Activated naive CD4-positive, alpha-beta T cell treated with anti-CD3 and anti-CD28 coated beads, Interleukin-2, amount 50 U/mL, for 24 hours (primary cell): ENCODE measurements at regions not wholly inside any gene's neighbourhood (a gene's known extent, or its start where the extent isn't known, plus 50 kb on each side); places are given as distances from the start of the nearest gene placed in this dataset.
"Not testable (repeated sequence)": the region's sequence is repeated elsewhere in the genome, so short reads cannot be mapped to it uniquely, and the experiment has no call there.

Source experiments
- H3K27ac Mint-ChIP-seq: one replicate; pipeline ENCODE4 v1.8.0; 2021; ENCODE audit warnings: mild to moderate bottlenecking, mixed read lengths
- H3K27me3 Mint-ChIP-seq: one replicate; pipeline ENCODE4 v1.8.0; 2021; ENCODE audit warnings: mixed read lengths
- H3K36me3 Mint-ChIP-seq: one replicate; pipeline ENCODE4 v1.8.0; 2021; ENCODE audit warnings: mixed read lengths
- H3K4me1 Mint-ChIP-seq: one replicate; pipeline ENCODE4 v1.8.0; 2021; ENCODE audit warnings: mixed read lengths
- H3K4me3 Mint-ChIP-seq: one replicate; pipeline ENCODE4 v1.8.0; 2021; ENCODE audit warnings: mild to moderate bottlenecking, mixed read lengths
- H3K9me3 Mint-ChIP-seq: one replicate; pipeline ENCODE4 v1.8.0; 2021; ENCODE audit warnings: mixed read lengths

GRCh38 chr6:166796610-166797009, 159.7 kb downstream of the RNASET2 start:
- Mint-ChIP-seq H3K36me3 (no peaks in the 10 kb centered on the region), H3K27me3 (no peaks in the 10 kb centered on the region), H3K4me3 (no peak overlapping the region), H3K9me3 (no peaks in the 10 kb centered on the region), H3K27ac (no peak overlapping the region), H3K4me1 (no peaks in the 10 kb centered on the region)

- H3K27me3 Mint-ChIP-seq = no peaks in the 10 kb centered on the region
- no peak overlapping the region for H3K27ac Mint-ChIP-seq
- H3K4me1 Mint-ChIP-seq = no peaks in the 10 kb centered on the region
- H3K36me3 Mint-ChIP-seq = no peaks in the 10 kb centered on the region
- H3K9me3 Mint-ChIP-seq = no peaks in the 10 kb centered on the region
- H3K4me3 Mint-ChIP-seq = no peak overlapping the region
Measured at GRCh38 chr6:166795879-166796278, 160.5 kb downstream of the RNASET2 start.

GRCh38 chr6:166790808-166791207, 163.8 kb upstream of the RPS6KA2 start:
- not testable (repeated sequence) for H3K27ac Mint-ChIP-seq, H3K27me3 Mint-ChIP-seq, H3K9me3 Mint-ChIP-seq, H3K36me3 Mint-ChIP-seq, H3K4me3 Mint-ChIP-seq, H3K4me1 Mint-ChIP-seq

GRCh38 chr6:166788846-166789529, 161.9 kb upstream of the RPS6KA2 start:
- not testable (repeated sequence) for H3K27me3 Mint-ChIP-seq, H3K4me1 Mint-ChIP-seq, H3K4me3 Mint-ChIP-seq, H3K27ac Mint-ChIP-seq, H3K36me3 Mint-ChIP-seq, H3K9me3 Mint-ChIP-seq

GRCh38 chr6:166786704-166787293, 159.7 kb upstream of the RPS6KA2 start:
- Mint-ChIP-seq H3K36me3 (no peaks in the 10 kb centered on the region), H3K27me3 (no peaks in the 10 kb centered on the region), H3K4me1 (no peaks in the 10 kb centered on the region), H3K27ac (no peak overlapping the region), H3K9me3 (no peaks in the 10 kb centered on the region), H3K4me3 (no peak overlapping the region)

GRCh38 chr6:166785131-166785530, 158.1 kb upstream of the RPS6KA2 start:
- Mint-ChIP-seq H3K27me3 (no peaks in the 10 kb centered on the region), H3K4me1 (no peaks in the 10 kb centered on the region), H3K36me3 (no peaks in the 10 kb centered on the region), H3K4me3 (no peak overlapping the region), H3K27ac (no peak overlapping the region), H3K9me3 (no peaks in the 10 kb centered on the region)

GRCh38 chr6:166784691-166785090, 157.6 kb upstream of the RPS6KA2 start:
- H3K9me3 Mint-ChIP-seq = no peaks in the 10 kb centered on the region
- H3K4me3 Mint-ChIP-seq = no peak overlapping the region
- no peaks in the 10 kb centered on the region for H3K36me3 Mint-ChIP-seq
- no peak overlapping the region for H3K27ac Mint-ChIP-seq
- H3K4me1 Mint-ChIP-seq = no peaks in the 10 kb centered on the region
- no peaks in the 10 kb centered on the region for H3K27me3 Mint-ChIP-seq

- Mint-ChIP-seq H3K9me3 (no peaks in the 10 kb centered on the region), H3K4me1 (no peaks in the 10 kb centered on the region), H3K27me3 (no peaks in the 10 kb centered on the region), H3K36me3 (no peaks in the 10 kb centered on the region), H3K4me3 (no peak overlapping the region), H3K27ac (no peak overlapping the region)
Measured at GRCh38 chr6:166782520-166782919, 155.5 kb upstream of the RPS6KA2 start.

GRCh38 chr6:166781331-166781730, 154.3 kb upstream of the RPS6KA2 start:
- no peak overlapping the region for H3K27ac Mint-ChIP-seq
- no peaks in the 10 kb centered on the region for H3K36me3 Mint-ChIP-seq
- no peaks in the 10 kb centered on the region for H3K4me1 Mint-ChIP-seq
- H3K27me3 Mint-ChIP-seq = no peaks in the 10 kb centered on the region
- no peak overlapping the region for H3K4me3 Mint-ChIP-seq
- no peaks in the 10 kb centered on the region for H3K9me3 Mint-ChIP-seq

GRCh38 chr6:166779963-166780683, 153.1 kb upstream of the RPS6KA2 start:
- Mint-ChIP-seq H3K27me3 (no peaks in the 10 kb centered on the region), H3K36me3 (no peaks in the 10 kb centered on the region), H3K4me1 (peaks cover 4% of the 10 kb centered on the region), H3K4me3 (no peak overlapping the region), H3K9me3 (no peaks in the 10 kb centered on the region), H3K27ac (no peak overlapping the region)

GRCh38 chr6:166779381-166779780, 152.3 kb upstream of the RPS6KA2 start:
- Mint-ChIP-seq H3K4me1 (peaks cover 4% of the 10 kb centered on the region), H3K27ac (no peak overlapping the region), H3K27me3 (no peaks in the 10 kb centered on the region), H3K9me3 (no peaks in the 10 kb centered on the region), H3K4me3 (no peak overlapping the region), H3K36me3 (no peaks in the 10 kb centered on the region)

GRCh38 chr6:166778776-166779175, 151.7 kb upstream of the RPS6KA2 start:
- Mint-ChIP-seq H3K4me3 (no peak overlapping the region), H3K36me3 (no peaks in the 10 kb centered on the region), H3K4me1 (peaks cover 4% of the 10 kb centered on the region), H3K27ac (no peak overlapping the region), H3K9me3 (no peaks in the 10 kb centered on the region), H3K27me3 (no peaks in the 10 kb centered on the region)

- no peaks in the 10 kb centered on the region for H3K9me3 Mint-ChIP-seq
- no peaks in the 10 kb centered on the region for H3K36me3 Mint-ChIP-seq
- peaks cover 4% of the 10 kb centered on the region for H3K4me1 Mint-ChIP-seq
- no peak overlapping the region for H3K27ac Mint-ChIP-seq
- H3K27me3 Mint-ChIP-seq = peaks cover 2% of the 10 kb centered on the region
- no peak overlapping the region for H3K4me3 Mint-ChIP-seq
Measured at GRCh38 chr6:166778046-166778445, 151.0 kb upstream of the RPS6KA2 start.

GRCh38 chr6:166777096-166777630, 150.1 kb upstream of the RPS6KA2 start:
- H3K4me3 Mint-ChIP-seq = no peak overlapping the region
- H3K27ac Mint-ChIP-seq = no peak overlapping the region
- no peaks in the 10 kb centered on the region for H3K36me3 Mint-ChIP-seq
- peaks cover 4% of the 10 kb centered on the region for H3K4me1 Mint-ChIP-seq
- no peaks in the 10 kb centered on the region for H3K9me3 Mint-ChIP-seq
- peaks cover 2% of the 10 kb centered on the region for H3K27me3 Mint-ChIP-seq

GRCh38 chr6:166776571-166776970, 149.5 kb upstream of the RPS6KA2 start:
- H3K4me3 Mint-ChIP-seq = no peak overlapping the region
- no peaks in the 10 kb centered on the region for H3K36me3 Mint-ChIP-seq
- H3K27ac Mint-ChIP-seq = no peak overlapping the region

GRCh38 chr6:166775923-166776220, 148.8 kb upstream of the RPS6KA2 start:
- H3K4me3 Mint-ChIP-seq = no peak overlapping the region
- H3K36me3 Mint-ChIP-seq = no peaks in the 10 kb centered on the region
- no peaks in the 10 kb centered on the region for H3K9me3 Mint-ChIP-seq
- peaks cover 4% of the 10 kb centered on the region for H3K4me1 Mint-ChIP-seq
- H3K27me3 Mint-ChIP-seq = peaks cover 2% of the 10 kb centered on the region
- no peak overlapping the region for H3K27ac Mint-ChIP-seq

More at GRCh38 chr6:166776571-166776970, 149.5 kb upstream of the RPS6KA2 start:
- peaks cover 2% of the 10 kb centered on the region for H3K27me3 Mint-ChIP-seq
- no peaks in the 10 kb centered on the region for H3K9me3 Mint-ChIP-seq
- peaks cover 4% of the 10 kb centered on the region for H3K4me1 Mint-ChIP-seq
